HEK293 (cell line): ENCODE measurements at regions not wholly inside any gene's neighbourhood (a gene's known extent, or its start where the extent isn't known, plus 50 kb on each side); places are given as distances from the start of the nearest gene placed in this dataset.

Experiments
- CTCF ChIA-PET: fragments of 350-600 bp; formaldehyde crosslinking; extraction: SDS; loops from one replicate; lab custom pipeline; 2021; ENCODE audit warnings: antibody characterized with exemption; lab: Yijun Ruan, JAX
- POLR2A ChIA-PET: fragments of 300-600 bp; formaldehyde crosslinking; extraction: SDS; loops from one replicate; lab custom pipeline; 2020; ENCODE audit warnings: antibody characterized with exemption, inconsistent platforms; lab: Yijun Ruan, JAX
- H3K27ac ChIP-seq: fragments of 200-500 bp; sonication (Bioruptor generic); 2 replicates; pipeline ENCODE4 v1.5.1; 2014; ENCODE audit warnings: low read depth, low read length, control low read depth, inconsistent platforms; ENCODE audit errors: extremely low read depth
- H3K36me3 ChIP-seq, 2 experiments: fragments of 200-500 bp in 1 of 2; sonication (Bioruptor generic) in 1 of 2; 1 replicate in 1 of 2; 2 replicates in 1 of 2; pipeline ENCODE4 v1.5.1; 2014 to 2017; ENCODE audit warnings: inconsistent platforms in 2 of 2, low read length in 2 of 2; ENCODE audit not compliant: control insufficient read depth in 2 of 2, insufficient read depth in 1 of 2
- H3K4me1 ChIP-seq: fragments of 200-500 bp; sonication (Bioruptor generic); 2 replicates; pipeline ENCODE4 v1.5.1; 2014; ENCODE audit warnings: mild to moderate bottlenecking, low read length, inconsistent platforms; ENCODE audit not compliant: control insufficient read depth, insufficient read depth
- H3K4me3 ChIP-seq: 2 replicates; pipeline ENCODE4 v1.5.1; 2011; ENCODE audit warnings: low read depth, mild to moderate bottlenecking, control low read depth, low read length, moderate library complexity
- H3K9me3 ChIP-seq: fragments of 200-500 bp; sonication (Bioruptor generic); 2 replicates; pipeline ENCODE4 v1.5.1; 2014; ENCODE audit warnings: low read depth, low read length, inconsistent platforms; ENCODE audit not compliant: control insufficient read depth, insufficient read depth
- KLF7 ChIP-seq: fragments of 450-650 bp; formaldehyde crosslinking; IDR thresholded peaks from 2 replicates; pipeline ENCODE4 v1.5.1; 2016; ENCODE audit warnings: missing biosample characterization, missing genetic modification characterization, borderline replicate concordance
- YY2 ChIP-seq: fragments of 450-650 bp; formaldehyde crosslinking; IDR thresholded peaks from 2 replicates; pipeline ENCODE4 v1.5.1; 2016; ENCODE audit warnings: missing biosample characterization, missing genetic modification characterization
- ZBTB1 ChIP-seq: fragments of 450-650 bp; formaldehyde crosslinking; IDR thresholded peaks from 2 replicates; pipeline ENCODE4 v1.5.1; 2016; ENCODE audit warnings: missing biosample characterization, missing genetic modification characterization
- ZBTB21 ChIP-seq: fragments of 450-650 bp; formaldehyde crosslinking; IDR thresholded peaks from 2 replicates; pipeline ENCODE4 v1.5.1; 2017; ENCODE audit warnings: missing biosample characterization, missing genetic modification characterization
- ZBTB8A ChIP-seq: fragments of 450-650 bp; formaldehyde crosslinking; IDR thresholded peaks from 2 replicates; pipeline ENCODE4 v1.5.1; 2016; ENCODE audit warnings: missing biosample characterization, missing genetic modification characterization
- ZNF132 ChIP-seq: fragments of 450-650 bp; formaldehyde crosslinking; IDR thresholded peaks from 2 replicates; pipeline ENCODE4 v1.5.1; 2017; ENCODE audit warnings: missing biosample characterization, missing genetic modification characterization, borderline replicate concordance
- ZNF175 ChIP-seq: fragments of 450-650 bp; formaldehyde crosslinking; IDR thresholded peaks from 2 replicates; pipeline ENCODE4 v1.5.1; 2016; ENCODE audit warnings: missing biosample characterization, missing genetic modification characterization
- ZNF311 ChIP-seq: fragments of 450-650 bp; formaldehyde crosslinking; IDR thresholded peaks from 2 replicates; pipeline ENCODE4 v1.5.1; 2017; ENCODE audit warnings: missing biosample characterization, missing genetic modification characterization, borderline replicate concordance
- ZNF366 ChIP-seq: fragments of 450-650 bp; formaldehyde crosslinking; conservative IDR thresholded peaks from 2 replicates; pipeline ENCODE4 v1.5.1; 2016; ENCODE audit warnings: missing biosample characterization, missing genetic modification characterization
- ZNF391 ChIP-seq: fragments of 450-650 bp; formaldehyde crosslinking; IDR thresholded peaks from 2 replicates; pipeline ENCODE4 v1.5.1; 2016; ENCODE audit warnings: low read depth, missing biosample characterization, missing genetic modification characterization, borderline replicate concordance
- ZNF510 ChIP-seq: fragments of 450-650 bp; formaldehyde crosslinking; IDR thresholded peaks from 2 replicates; pipeline ENCODE4 v1.5.1; 2018; ENCODE audit warnings: mild to moderate bottlenecking, missing genetic modification characterization, missing biosample characterization; ENCODE audit not compliant: insufficient replicate concordance
- ZNF555 ChIP-seq: fragments of 450-650 bp; formaldehyde crosslinking; conservative IDR thresholded peaks from 2 replicates; pipeline ENCODE4 v1.5.1; 2017; ENCODE audit warnings: missing biosample characterization, mild to moderate bottlenecking, missing genetic modification characterization, inconsistent platforms
- ZNF76 ChIP-seq: fragments of 450-650 bp; formaldehyde crosslinking; IDR thresholded peaks from 2 replicates; pipeline ENCODE4; 2016; ENCODE audit warnings: low read depth, missing biosample characterization, missing genetic modification characterization, borderline replicate concordance
- ZNF768 ChIP-seq: fragments of 450-650 bp; formaldehyde crosslinking; IDR thresholded peaks from 2 replicates; pipeline ENCODE4 v1.5.1; 2018; ENCODE audit warnings: missing biosample characterization, mild to moderate bottlenecking, missing genetic modification characterization
- ZNF830 ChIP-seq: fragments of 450-650 bp; IDR thresholded peaks from 2 replicates; pipeline ENCODE4 v1.5.0; 2018; ENCODE audit warnings: missing biosample characterization, missing genetic modification characterization, low read depth, mild to moderate bottlenecking, moderate library complexity
- TF ChIP-seq, protein P1 (sequence below): fragments of 450-650 bp; formaldehyde crosslinking; IDR thresholded peaks from 2 replicates; pipeline ENCODE4 v1.5.1; 2017; ENCODE audit warnings: missing biosample characterization, mild to moderate bottlenecking, missing genetic modification characterization, moderate library complexity
- TF ChIP-seq, protein P2 (sequence below): fragments of 450-650 bp; formaldehyde crosslinking; optimal IDR thresholded peaks from 2 replicates; pipeline ENCODE3; 2016; ENCODE audit warnings: missing biosample characterization, mild to moderate bottlenecking, missing genetic modification characterization
- TF ChIP-seq, protein P3 (sequence below): fragments of 450-650 bp; IDR thresholded peaks from 2 replicates; pipeline ENCODE4 v1.5.1; 2018; ENCODE audit warnings: missing biosample characterization, mild to moderate bottlenecking, missing genetic modification characterization
- TF ChIP-seq, protein P4 (sequence below): fragments of 450-650 bp; formaldehyde crosslinking; IDR thresholded peaks from 2 replicates; pipeline ENCODE4 v1.5.1; 2016; ENCODE audit warnings: missing biosample characterization, missing genetic modification characterization
- TF ChIP-seq, protein P5 (sequence below): fragments of 450-650 bp; formaldehyde crosslinking; IDR thresholded peaks from 2 replicates; pipeline ENCODE4 v1.5.1; 2016; ENCODE audit warnings: missing biosample characterization, missing genetic modification characterization
- TF ChIP-seq, protein P6 (sequence below): fragments of 450-650 bp; formaldehyde crosslinking; IDR thresholded peaks from 2 replicates; pipeline ENCODE4 v1.5.1; 2016; ENCODE audit warnings: missing biosample characterization, missing genetic modification characterization

DNA sequence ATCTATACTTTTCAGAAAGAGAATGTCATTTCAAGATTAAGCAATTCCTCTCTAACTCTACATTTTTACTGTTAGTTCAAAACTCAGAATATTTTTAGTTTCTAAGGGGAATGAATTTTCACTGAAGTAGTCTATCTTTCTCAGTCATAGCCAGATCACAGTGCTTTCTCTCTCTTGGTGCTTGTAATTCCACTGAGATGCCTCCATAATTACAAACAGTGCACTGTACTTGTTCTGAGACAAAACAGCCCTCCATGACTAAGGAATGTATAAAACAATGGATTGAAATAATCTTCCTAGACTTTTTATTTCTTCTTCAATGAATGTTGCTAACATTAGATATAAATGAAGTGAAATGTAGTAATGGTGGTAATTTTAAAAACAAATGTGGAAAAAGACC is 603.2 kb upstream of the FAM241A start:
- ChIA-PET CTCF (no interaction called here), POLR2A (no interaction called here)
- H3K4me1 ChIP-seq, result no peaks in the 10 kb centered on the region

DNA sequence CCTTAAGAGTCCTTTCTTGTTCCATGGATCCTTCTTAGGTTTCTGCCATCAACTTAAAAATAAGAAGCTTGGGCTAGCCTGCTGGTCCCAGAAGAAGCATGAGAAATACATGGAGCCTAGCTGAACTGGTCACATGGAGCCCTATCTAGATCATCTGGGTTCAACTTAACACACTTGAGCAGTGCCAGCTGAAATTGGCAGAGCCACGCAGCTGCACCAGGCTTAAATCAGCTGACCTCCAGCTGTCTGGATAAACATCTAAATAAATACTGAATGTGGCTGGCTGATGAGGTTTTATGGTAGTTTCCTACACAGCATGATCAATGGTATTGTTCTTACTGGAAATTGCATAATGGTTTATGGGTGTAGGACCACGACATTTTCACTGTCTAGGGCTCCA is 598.4 kb upstream of the FAM241A start:
- Histone ChIP-seq H3K4me1 (no peaks in the 10 kb centered on the region), H3K36me3 (no peaks in the 10 kb centered on the region), H3K27ac (no peak overlapping the region), H3K9me3 (no peaks in the 10 kb centered on the region), H3K4me3 (no peak overlapping the region)
- CTCF ChIA-PET, result no interaction called here
- POLR2A ChIA-PET, result no interaction called here
- no peak for TF ChIP-seq ZNF510 (tag by site-specific recombination)

More for the DNA sequence above, 603.2 kb upstream of the FAM241A start:
- Histone ChIP-seq H3K9me3 (no peaks in the 10 kb centered on the region), H3K4me3 (no peak overlapping the region), H3K27ac (no peak overlapping the region), H3K36me3 (no peaks in the 10 kb centered on the region)
- TF ChIP-seq, protein P1, sequence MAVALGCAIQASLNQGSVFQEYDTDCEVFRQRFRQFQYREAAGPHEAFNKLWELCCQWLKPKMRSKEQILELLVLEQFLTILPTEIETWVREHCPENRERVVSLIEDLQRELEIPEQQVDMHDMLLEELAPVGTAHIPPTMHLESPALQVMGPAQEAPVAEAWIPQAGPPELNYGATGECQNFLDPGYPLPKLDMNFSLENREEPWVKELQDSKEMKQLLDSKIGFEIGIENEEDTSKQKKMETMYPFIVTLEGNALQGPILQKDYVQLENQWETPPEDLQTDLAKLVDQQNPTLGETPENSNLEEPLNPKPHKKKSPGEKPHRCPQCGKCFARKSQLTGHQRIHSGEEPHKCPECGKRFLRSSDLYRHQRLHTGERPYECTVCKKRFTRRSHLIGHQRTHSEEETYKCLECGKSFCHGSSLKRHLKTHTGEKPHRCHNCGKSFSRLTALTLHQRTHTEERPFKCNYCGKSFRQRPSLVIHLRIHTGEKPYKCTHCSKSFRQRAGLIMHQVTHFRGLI (tag by site-specific recombination), result no peak
- TF ChIP-seq YY2 (no peak), ZNF311 (no peak), ZNF768 (tag by site-specific recombination) (no peak), KLF7 (tag by site-specific recombination) (no peak), ZBTB21 (tag by site-specific recombination) (no peak), ZNF132 (tag by site-specific recombination) (no peak), ZNF391 (tag by site-specific recombination) (no peak), ZNF830 (no peak), ZBTB8A (tag by site-specific recombination) (no peak), ZNF366 (tag by site-specific recombination) (no peak)
- TF ChIP-seq, protein P2, sequence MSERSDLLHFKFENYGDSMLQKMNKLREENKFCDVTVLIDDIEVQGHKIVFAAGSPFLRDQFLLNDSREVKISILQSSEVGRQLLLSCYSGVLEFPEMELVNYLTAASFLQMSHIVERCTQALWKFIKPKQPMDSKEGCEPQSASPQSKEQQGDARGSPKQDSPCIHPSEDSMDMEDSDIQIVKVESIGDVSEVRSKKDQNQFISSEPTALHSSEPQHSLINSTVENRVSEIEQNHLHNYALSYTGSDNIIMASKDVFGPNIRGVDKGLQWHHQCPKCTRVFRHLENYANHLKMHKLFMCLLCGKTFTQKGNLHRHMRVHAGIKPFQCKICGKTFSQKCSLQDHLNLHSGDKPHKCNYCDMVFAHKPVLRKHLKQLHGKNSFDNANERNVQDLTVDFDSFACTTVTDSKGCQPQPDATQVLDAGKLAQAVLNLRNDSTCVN (tag by site-specific recombination), result no peak

DNA sequence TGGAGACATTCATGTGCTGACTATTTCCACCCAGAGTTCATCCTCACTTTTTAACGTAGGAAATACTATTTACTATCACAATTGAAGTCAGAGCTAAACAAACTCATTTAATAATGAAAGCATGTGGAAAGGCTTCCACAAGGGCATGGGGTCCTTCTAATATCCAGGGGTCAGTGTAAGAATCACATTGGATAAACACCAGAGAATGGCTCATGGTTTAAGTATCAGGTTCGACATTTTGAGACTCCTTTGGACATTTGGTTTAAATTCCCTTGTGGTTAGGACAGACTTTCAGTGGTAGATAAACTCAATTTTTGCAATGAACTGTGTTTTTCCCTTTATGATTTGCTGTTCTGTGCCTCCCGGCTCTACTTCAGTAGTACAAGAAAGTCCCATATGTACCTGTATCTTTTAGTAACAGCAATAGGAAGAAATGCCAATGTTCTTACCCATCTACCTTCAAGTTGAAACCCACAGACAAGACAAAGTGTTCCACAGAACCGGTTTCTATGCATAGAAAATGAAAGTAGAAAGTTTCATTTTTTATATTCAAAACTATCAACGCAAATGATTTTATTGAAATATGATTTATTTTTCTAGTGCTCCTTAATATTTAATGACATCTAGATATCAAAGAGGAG is 589.0 kb upstream of the FAM241A start:
- no peaks in the 10 kb centered on the region for H3K4me1 ChIP-seq
- POLR2A ChIA-PET, result no interaction called here
- H3K27ac ChIP-seq, result no peak overlapping the region
- H3K4me3 ChIP-seq, result no peak overlapping the region
- CTCF ChIA-PET, result no interaction called here
- TF ChIP-seq, protein P3, sequence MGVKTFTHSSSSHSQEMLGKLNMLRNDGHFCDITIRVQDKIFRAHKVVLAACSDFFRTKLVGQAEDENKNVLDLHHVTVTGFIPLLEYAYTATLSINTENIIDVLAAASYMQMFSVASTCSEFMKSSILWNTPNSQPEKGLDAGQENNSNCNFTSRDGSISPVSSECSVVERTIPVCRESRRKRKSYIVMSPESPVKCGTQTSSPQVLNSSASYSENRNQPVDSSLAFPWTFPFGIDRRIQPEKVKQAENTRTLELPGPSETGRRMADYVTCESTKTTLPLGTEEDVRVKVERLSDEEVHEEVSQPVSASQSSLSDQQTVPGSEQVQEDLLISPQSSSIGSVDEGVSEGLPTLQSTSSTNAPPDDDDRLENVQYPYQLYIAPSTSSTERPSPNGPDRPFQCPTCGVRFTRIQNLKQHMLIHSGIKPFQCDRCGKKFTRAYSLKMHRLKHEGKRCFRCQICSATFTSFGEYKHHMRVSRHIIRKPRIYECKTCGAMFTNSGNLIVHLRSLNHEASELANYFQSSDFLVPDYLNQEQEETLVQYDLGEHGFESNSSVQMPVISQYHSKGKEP, result no peak
- TF ChIP-seq ZNF555 (tag by site-specific recombination) (no peak), ZNF175 (tag by site-specific recombination) (no peak), ZBTB1 (tag by site-specific recombination) (no peak), ZNF76 (tag by site-specific recombination) (no peak)
- TF ChIP-seq, protein P4, sequence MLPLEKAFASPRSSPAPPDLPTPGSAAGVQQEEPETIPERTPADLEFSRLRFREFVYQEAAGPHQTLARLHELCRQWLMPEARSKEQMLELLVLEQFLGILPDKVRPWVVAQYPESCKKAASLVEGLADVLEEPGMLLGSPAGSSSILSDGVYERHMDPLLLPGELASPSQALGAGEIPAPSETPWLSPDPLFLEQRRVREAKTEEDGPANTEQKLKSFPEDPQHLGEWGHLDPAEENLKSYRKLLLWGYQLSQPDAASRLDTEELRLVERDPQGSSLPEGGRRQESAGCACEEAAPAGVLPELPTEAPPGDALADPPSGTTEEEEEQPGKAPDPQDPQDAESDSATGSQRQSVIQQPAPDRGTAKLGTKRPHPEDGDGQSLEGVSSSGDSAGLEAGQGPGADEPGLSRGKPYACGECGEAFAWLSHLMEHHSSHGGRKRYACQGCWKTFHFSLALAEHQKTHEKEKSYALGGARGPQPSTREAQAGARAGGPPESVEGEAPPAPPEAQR (tag by site-specific recombination), result no peak
- TF ChIP-seq, protein P5, sequence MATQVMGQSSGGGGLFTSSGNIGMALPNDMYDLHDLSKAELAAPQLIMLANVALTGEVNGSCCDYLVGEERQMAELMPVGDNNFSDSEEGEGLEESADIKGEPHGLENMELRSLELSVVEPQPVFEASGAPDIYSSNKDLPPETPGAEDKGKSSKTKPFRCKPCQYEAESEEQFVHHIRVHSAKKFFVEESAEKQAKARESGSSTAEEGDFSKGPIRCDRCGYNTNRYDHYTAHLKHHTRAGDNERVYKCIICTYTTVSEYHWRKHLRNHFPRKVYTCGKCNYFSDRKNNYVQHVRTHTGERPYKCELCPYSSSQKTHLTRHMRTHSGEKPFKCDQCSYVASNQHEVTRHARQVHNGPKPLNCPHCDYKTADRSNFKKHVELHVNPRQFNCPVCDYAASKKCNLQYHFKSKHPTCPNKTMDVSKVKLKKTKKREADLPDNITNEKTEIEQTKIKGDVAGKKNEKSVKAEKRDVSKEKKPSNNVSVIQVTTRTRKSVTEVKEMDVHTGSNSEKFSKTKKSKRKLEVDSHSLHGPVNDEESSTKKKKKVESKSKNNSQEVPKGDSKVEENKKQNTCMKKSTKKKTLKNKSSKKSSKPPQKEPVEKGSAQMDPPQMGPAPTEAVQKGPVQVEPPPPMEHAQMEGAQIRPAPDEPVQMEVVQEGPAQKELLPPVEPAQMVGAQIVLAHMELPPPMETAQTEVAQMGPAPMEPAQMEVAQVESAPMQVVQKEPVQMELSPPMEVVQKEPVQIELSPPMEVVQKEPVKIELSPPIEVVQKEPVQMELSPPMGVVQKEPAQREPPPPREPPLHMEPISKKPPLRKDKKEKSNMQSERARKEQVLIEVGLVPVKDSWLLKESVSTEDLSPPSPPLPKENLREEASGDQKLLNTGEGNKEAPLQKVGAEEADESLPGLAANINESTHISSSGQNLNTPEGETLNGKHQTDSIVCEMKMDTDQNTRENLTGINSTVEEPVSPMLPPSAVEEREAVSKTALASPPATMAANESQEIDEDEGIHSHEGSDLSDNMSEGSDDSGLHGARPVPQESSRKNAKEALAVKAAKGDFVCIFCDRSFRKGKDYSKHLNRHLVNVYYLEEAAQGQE (tag by site-specific recombination), result no peak
- TF ChIP-seq, protein P6, sequence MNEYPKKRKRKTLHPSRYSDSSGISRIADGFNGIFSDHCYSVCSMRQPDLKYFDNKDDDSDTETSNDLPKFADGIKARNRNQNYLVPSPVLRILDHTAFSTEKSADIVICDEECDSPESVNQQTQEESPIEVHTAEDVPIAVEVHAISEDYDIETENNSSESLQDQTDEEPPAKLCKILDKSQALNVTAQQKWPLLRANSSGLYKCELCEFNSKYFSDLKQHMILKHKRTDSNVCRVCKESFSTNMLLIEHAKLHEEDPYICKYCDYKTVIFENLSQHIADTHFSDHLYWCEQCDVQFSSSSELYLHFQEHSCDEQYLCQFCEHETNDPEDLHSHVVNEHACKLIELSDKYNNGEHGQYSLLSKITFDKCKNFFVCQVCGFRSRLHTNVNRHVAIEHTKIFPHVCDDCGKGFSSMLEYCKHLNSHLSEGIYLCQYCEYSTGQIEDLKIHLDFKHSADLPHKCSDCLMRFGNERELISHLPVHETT (tag by site-specific recombination), result no peak
- TF ChIP-seq, all 188 proteins: peak for 0
- Histone ChIP-seq H3K36me3 (no peaks in the 10 kb centered on the region), H3K9me3 (no peaks in the 10 kb centered on the region)
